GM23338 (cell line): ENCODE measurements at regions not wholly inside any gene's neighbourhood (a gene's known extent, or its start where the extent isn't known, plus 50 kb on each side); places are given as distances from the start of the nearest gene placed in this dataset.

ENCODE experiments used
- ATAC-seq: fragments of 200-7000 bp; cut with Tn5 transposase; 3 replicates; pipeline ENCODE4 v1.9.1; 2020
- DNase-seq: peaks from one replicate; pipeline ENCODE4 v3.0.0-alpha.2; 2015; ENCODE audit warnings: low spot score
- H2AFZ ChIP-seq: fragments of 200-600 bp; sonication (generic); 2 replicates; pipeline ENCODE4 v1.8.0; 2016; ENCODE audit warnings: antibody characterized with exemption, mild to moderate bottlenecking, moderate library complexity
- H3F3A ChIP-seq: fragments of 200-600 bp; sonication (generic); replicated peaks from 2 replicates; pipeline ENCODE4 v1.8.0; 2017; ENCODE audit warnings: antibody characterized with exemption, mixed run types, low read depth
- H3K27ac ChIP-seq: fragments of 200-600 bp; sonication (generic); 2 replicates; pipeline ENCODE4 v1.6.1; 2016; ENCODE audit warnings: low read depth
- H3K27me3 ChIP-seq: fragments of 200-600 bp; sonication (generic); 2 replicates; pipeline ENCODE4 v1.8.0; 2016; ENCODE audit warnings: mild to moderate bottlenecking, mixed run types, moderate library complexity; ENCODE audit not compliant: insufficient read depth
- H3K36me3 ChIP-seq: fragments of 200-600 bp; sonication (generic); 2 replicates; pipeline ENCODE4 v1.8.0; 2016; ENCODE audit warnings: mild to moderate bottlenecking; ENCODE audit not compliant: insufficient read depth
- H3K4me1 ChIP-seq: fragments of 200-600 bp; sonication (generic); 2 replicates; pipeline ENCODE4 v1.8.0; 2016; ENCODE audit warnings: mild to moderate bottlenecking, moderate library complexity; ENCODE audit not compliant: insufficient read depth
- H3K4me2 ChIP-seq: fragments of 200-600 bp; sonication (generic); 2 replicates; pipeline ENCODE4 v1.7.1; 2017; ENCODE audit warnings: mixed run types
- H3K4me3 ChIP-seq: fragments of 200-600 bp; sonication (generic); 2 replicates; pipeline ENCODE4 v1.6.1; 2016; ENCODE audit warnings: mixed run types
- H3K79me2 ChIP-seq: fragments of 200-600 bp; sonication (generic); replicated peaks from 2 replicates; pipeline ENCODE4 v1.8.0; 2017; ENCODE audit warnings: mild to moderate bottlenecking; ENCODE audit not compliant: insufficient read depth
- H3K9me2 ChIP-seq: fragments of 200-600 bp; sonication (generic); 2 replicates; pipeline ENCODE4 v1.8.0; 2017; ENCODE audit not compliant: insufficient read depth
- H4K20me1 ChIP-seq: fragments of 200-600 bp; sonication (generic); replicated peaks from 2 replicates; pipeline ENCODE4 v1.8.0; 2017; ENCODE audit warnings: mild to moderate bottlenecking; ENCODE audit not compliant: insufficient read depth
- H3K27ac Mint-ChIP-seq: 2 replicates; pipeline ENCODE4 v1.8.0; 2020; ENCODE audit warnings: inconsistent platforms, mild to moderate bottlenecking, moderate library complexity, mixed read lengths
- H3K27me3 Mint-ChIP-seq: 3 replicates; pipeline ENCODE4 v1.8.0; 2022; ENCODE audit warnings: low read depth, mild to moderate bottlenecking, moderate library complexity, mixed read lengths, inconsistent platforms; ENCODE audit not compliant: insufficient read depth, poor library complexity
- H3K36me3 Mint-ChIP-seq: 3 replicates; pipeline ENCODE4 v1.8.0; 2021; ENCODE audit warnings: low read depth, mild to moderate bottlenecking, inconsistent platforms, moderate library complexity, mixed read lengths
- H3K4me1 Mint-ChIP-seq: 3 replicates; pipeline ENCODE4 v1.8.0; 2020; ENCODE audit warnings: mild to moderate bottlenecking, inconsistent platforms, mixed read lengths
- H3K4me3 Mint-ChIP-seq: 3 replicates; pipeline ENCODE4 v1.8.0; 2021; ENCODE audit warnings: moderate library complexity, mild to moderate bottlenecking, inconsistent platforms, mixed read lengths
- H3K9me3 Mint-ChIP-seq: 3 replicates; pipeline ENCODE4 v1.8.0; 2020; ENCODE audit warnings: moderate library complexity, mild to moderate bottlenecking, inconsistent platforms, mixed read lengths
- CREB1 ChIP-seq: fragments of 250-450 bp; sonication (Bioruptor Pico); IDR thresholded peaks from 2 replicates; pipeline ENCODE4 v1.5.0; 2020; ENCODE audit warnings: low read depth, mild to moderate bottlenecking, moderate library complexity
- ETS1 ChIP-seq: IDR thresholded peaks from 2 replicates; pipeline ENCODE4 v1.6.1; 2016; ENCODE audit warnings: antibody characterized with exemption
- EZH2 ChIP-seq: fragments of 200-600 bp; sonication (generic); IDR thresholded peaks from one replicate; pipeline ENCODE4 v1.8.0; 2017; ENCODE audit warnings: antibody characterized with exemption, mild to moderate bottlenecking, low read depth; ENCODE audit not compliant: unreplicated experiment
- EZH2phosphoT487 ChIP-seq: fragments of 200-600 bp; sonication (generic); IDR thresholded peaks from one replicate; pipeline ENCODE4 v1.8.1; 2018; ENCODE audit warnings: antibody characterized with exemption; ENCODE audit not compliant: unreplicated experiment
- JUNB ChIP-seq: IDR thresholded peaks from one replicate; pipeline ENCODE4 v1.6.1; 2016; ENCODE audit warnings: antibody characterized with exemption; ENCODE audit not compliant: unreplicated experiment
- NANOG ChIP-seq: IDR thresholded peaks from 2 replicates; pipeline ENCODE4 v1.6.1; 2016; ENCODE audit warnings: antibody characterized with exemption, borderline replicate concordance
- REST ChIP-seq: IDR thresholded peaks from one replicate; pipeline ENCODE4 v1.6.1; 2018; ENCODE audit warnings: antibody characterized with exemption; ENCODE audit not compliant: unreplicated experiment
- STAT1 ChIP-seq: IDR thresholded peaks from one replicate; pipeline ENCODE4 v1.6.1; 2016; ENCODE audit warnings: antibody characterized with exemption; ENCODE audit not compliant: unreplicated experiment
- ZNF114 ChIP-seq: fragments of 250-450 bp; sonication (Bioruptor Pico); IDR thresholded peaks from 2 replicates; pipeline ENCODE4 v1.5.0; 2020; ENCODE audit warnings: mild to moderate bottlenecking, moderate library complexity
- TF ChIP-seq, protein P1 (sequence below), 2 experiments: fragments of 200-600 bp in 1 of 2; sonication (generic) in 1 of 2; conservative IDR thresholded peaks; 2 replicates each; pipeline versions ENCODE4 v1.5.1 to v1.6.1; 2016 to 2017; ENCODE audit warnings: antibody characterized with exemption in 2 of 2, low read depth in 2 of 2, mild to moderate bottlenecking in 2 of 2, moderate library complexity in 1 of 2

GRCh38 chr20:60221593-60221992 lies 263.4 kb downstream of the CDH26 start (continued):
- TF ChIP-seq CREB1 (CRISPR knock-in tag) (no peak), ETS1 (no peak), EZH2 (no peak), EZH2phosphoT487 (no peak)

- no peaks in the 10 kb centered on the region for H4K20me1 ChIP-seq
- no peak overlapping the region for H2AFZ ChIP-seq
- Mint-ChIP-seq H3K27ac (no peak overlapping the region), H3K27me3 (peaks cover 3% of the 10 kb centered on the region), H3K4me3 (no peak overlapping the region), H3K36me3 (peaks cover 2% of the 10 kb centered on the region; the same call in 2 of the 3 replicates), H3K9me3 (peaks cover 9% of the 10 kb centered on the region), H3K4me1 (no peaks in the 10 kb centered on the region)
- H3K4me1 ChIP-seq = no peaks in the 10 kb centered on the region
- DNase-seq (no peak), ATAC-seq (no peak)
- TF ChIP-seq REST (no peak), ZNF114 (CRISPR knock-in tag) (no peak), JUNB (no peak), EZH2phosphoT487 (no peak), STAT1 (no peak), NANOG (no peak)
- no peaks in the 10 kb centered on the region for H3K36me3 ChIP-seq
- H3K27me3 ChIP-seq = no peaks in the 10 kb centered on the region
- no peak overlapping the region for H3K27ac ChIP-seq
- H3K4me3 ChIP-seq = no peak overlapping the region
- H3K79me2 ChIP-seq = no peaks in the 10 kb centered on the region
- no peaks in the 10 kb centered on the region for H3K9me2 ChIP-seq
- H3K4me2 ChIP-seq = no peak overlapping the region
- H3F3A ChIP-seq = no peaks in the 10 kb centered on the region
Observed at GRCh38 chr20:60222497-60222896, 264.3 kb downstream of the CDH26 start.

GRCh38 chr20:60223174-60223573 lies 265.0 kb downstream of the CDH26 start:
- Histone ChIP-seq H2AFZ (no peak overlapping the region), H3F3A (no peaks in the 10 kb centered on the region), H3K9me2 (no peaks in the 10 kb centered on the region), H4K20me1 (no peaks in the 10 kb centered on the region), H3K4me2 (no peak overlapping the region), H3K79me2 (no peaks in the 10 kb centered on the region), H3K27me3 (no peaks in the 10 kb centered on the region), H3K4me1 (no peaks in the 10 kb centered on the region), H3K27ac (no peak overlapping the region), H3K4me3 (no peak overlapping the region), H3K36me3 (no peaks in the 10 kb centered on the region)
- peaks cover 5% of the 10 kb centered on the region; the same call in 2 of the 3 replicates for H3K36me3 Mint-ChIP-seq
- DNase-seq (no peak), ATAC-seq (no peak)
- peaks cover 9% of the 10 kb centered on the region for H3K9me3 Mint-ChIP-seq
- H3K4me3 Mint-ChIP-seq = no peak overlapping the region
- H3K27ac Mint-ChIP-seq = no peak overlapping the region
- H3K27me3 Mint-ChIP-seq = peaks cover 3% of the 10 kb centered on the region
- no peaks in the 10 kb centered on the region for H3K4me1 Mint-ChIP-seq
- no peak for TF ChIP-seq NANOG
- TF ChIP-seq, protein P1, sequence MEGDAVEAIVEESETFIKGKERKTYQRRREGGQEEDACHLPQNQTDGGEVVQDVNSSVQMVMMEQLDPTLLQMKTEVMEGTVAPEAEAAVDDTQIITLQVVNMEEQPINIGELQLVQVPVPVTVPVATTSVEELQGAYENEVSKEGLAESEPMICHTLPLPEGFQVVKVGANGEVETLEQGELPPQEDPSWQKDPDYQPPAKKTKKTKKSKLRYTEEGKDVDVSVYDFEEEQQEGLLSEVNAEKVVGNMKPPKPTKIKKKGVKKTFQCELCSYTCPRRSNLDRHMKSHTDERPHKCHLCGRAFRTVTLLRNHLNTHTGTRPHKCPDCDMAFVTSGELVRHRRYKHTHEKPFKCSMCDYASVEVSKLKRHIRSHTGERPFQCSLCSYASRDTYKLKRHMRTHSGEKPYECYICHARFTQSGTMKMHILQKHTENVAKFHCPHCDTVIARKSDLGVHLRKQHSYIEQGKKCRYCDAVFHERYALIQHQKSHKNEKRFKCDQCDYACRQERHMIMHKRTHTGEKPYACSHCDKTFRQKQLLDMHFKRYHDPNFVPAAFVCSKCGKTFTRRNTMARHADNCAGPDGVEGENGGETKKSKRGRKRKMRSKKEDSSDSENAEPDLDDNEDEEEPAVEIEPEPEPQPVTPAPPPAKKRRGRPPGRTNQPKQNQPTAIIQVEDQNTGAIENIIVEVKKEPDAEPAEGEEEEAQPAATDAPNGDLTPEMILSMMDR (conservative IDR thresholded peaks at IDR 0.05; ENCODE audit: low read depth in 2 of 2) = no peak
